GM21717 (cell line): ENCODE measurements at regions not wholly inside any gene's neighbourhood (a gene's known extent, or its start where the extent isn't known, plus 50 kb on each side); places are given as distances from the start of the nearest gene placed in this dataset.

Experiments used
- ATAC-seq: cut with Tn5 transposase; IDR thresholded peaks from one replicate; pipeline ENCODE4 v1.9.1; 2021; ENCODE audit warnings: mild to moderate bottlenecking, moderate library complexity; ENCODE audit not compliant: unreplicated experiment

DNA sequence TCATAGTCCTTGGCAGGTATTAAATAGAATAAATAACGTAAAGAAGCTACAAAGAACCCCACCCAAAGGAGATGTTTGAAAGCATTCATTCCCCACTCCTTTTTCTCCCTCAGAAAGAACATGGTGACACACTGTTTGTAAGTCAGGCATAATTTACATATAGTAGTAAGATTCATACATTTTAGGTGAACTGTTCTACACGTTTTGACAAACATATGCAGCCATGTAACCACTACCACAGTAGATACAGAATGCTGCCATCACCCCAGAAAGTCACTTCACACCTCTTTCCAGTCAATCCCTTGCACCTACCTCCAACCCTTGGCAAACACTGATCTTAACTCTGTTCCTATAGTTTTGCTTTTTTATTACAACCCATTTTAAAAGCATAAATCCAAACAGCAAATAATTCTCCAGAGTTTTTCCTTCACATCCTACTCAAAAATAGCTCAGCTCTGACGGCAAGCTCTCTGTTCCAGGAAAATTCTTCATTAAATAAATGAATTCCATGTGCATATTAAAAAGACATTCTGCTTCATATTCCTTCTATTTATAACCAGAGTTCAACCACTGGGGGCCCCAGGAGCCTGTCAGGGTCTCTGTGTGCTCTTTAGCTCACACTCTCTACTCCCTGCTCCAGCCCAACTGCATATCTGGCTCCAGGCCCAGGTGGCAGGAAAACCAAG is 258.8 kb downstream of the PLPP3 start:
- no peak for ATAC-seq

DNA sequence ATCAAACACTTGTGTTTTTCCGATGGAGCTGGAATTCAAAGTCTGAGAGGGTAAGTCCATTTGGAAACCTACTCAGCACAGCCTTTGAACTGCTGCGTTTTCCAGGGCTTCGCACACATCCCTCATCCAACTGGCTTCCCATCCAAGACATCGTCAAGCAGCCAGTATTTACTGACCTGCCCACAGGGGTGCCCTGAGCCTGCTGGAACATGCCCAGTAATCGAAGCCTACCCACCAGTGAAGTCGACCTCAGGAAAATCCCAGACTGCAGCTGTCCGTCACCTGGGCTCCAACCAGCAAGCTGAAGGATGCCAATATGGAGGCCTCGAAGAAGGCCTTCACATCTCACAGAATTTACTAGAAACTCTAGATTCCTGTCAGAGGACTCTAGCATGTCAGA is 261.6 kb downstream of the PLPP3 start:
- ATAC-seq, result no peak

DNA sequence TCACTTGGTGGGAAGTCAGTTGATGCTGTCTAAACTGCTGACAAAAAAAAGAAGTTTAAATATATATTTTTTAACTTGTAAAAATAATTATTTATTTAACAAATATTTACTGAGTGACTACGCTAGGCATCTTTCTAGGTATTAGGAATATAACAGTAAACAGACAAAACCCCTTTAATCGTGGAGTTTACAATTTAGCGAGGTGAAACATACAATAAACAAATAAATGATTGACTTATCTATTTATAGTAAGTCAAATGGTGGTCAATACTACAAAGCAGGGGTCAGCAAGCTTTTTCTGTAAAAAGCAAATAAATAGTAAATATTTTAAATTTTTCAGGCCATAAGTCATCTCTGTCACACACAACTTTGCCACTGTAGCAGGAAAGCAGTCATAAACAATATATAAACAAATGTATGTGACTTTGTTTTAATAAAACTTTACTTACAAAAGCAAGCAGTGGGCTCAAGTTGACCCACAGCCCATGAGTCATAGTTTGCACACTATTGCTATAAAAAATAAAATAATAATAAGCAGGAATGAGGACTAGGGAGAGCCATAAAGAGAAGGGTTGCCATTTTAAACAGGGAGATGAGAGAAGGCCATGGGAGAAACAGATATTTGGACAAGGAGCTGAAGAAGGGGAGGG is 263.9 kb downstream of the PLPP3 start:
- no peak for ATAC-seq

DNA sequence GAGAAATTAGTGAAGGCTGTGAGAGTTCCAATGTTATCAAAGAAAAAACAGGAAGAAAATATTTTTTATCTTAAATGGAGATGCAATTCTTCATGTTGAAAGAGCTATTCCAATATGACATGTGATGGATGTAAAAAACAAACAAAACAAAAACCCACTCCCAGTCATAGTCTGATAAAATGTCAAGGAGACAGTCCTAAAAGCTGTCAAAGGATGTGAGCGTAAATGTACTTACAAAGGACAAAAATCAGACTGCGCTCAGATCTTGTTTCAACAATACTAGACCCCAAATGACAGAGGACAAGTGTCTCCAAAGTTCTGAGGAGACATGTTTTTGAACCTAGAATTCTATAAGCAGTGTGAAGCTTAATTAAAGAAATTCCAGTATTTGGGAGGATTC is 265.8 kb downstream of the PLPP3 start:
- ATAC-seq, result no peak

GRCh38 chr1:56311766-56312165 is 267.6 kb downstream of the PLPP3 start:
- ATAC-seq, result no peak

DNA sequence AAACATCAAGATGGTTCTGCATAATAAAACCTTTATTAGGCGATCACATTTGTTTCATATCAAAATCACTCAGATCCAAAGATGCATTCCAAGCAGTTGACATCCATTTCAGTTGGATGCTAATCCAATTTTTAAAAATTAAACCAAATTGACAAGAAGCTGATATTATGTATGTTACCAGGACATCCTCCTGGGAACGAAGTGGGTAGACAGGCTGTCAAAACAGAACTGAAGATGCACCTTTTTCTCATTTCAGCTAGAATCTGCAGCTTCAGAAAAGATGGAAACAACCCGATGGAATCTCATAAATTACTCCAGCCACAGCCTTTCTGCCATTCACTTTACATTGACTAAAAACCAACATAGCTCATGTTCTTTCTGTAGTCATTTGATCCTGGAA is 268.4 kb downstream of the PLPP3 start:
- no peak for ATAC-seq

DNA sequence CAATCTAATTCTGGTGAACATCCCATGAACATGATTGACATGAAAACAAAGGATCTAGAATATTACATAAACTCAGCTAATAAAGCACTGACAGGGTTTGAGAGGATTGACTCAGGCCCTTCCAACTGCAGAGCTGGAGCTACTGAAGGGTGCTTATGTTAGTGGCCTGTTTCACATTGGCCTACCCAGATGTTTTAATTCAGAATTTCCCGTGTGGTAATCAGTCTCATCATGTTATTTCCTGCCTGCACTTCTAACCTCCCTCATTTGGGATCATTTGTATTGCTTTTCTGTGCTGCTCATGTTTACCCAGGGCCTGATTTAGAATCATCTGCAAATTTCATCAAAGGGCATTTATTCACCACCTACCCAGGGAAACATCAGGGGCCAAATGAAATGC is 270.3 kb downstream of the PLPP3 start:
- no peak for ATAC-seq

DNA sequence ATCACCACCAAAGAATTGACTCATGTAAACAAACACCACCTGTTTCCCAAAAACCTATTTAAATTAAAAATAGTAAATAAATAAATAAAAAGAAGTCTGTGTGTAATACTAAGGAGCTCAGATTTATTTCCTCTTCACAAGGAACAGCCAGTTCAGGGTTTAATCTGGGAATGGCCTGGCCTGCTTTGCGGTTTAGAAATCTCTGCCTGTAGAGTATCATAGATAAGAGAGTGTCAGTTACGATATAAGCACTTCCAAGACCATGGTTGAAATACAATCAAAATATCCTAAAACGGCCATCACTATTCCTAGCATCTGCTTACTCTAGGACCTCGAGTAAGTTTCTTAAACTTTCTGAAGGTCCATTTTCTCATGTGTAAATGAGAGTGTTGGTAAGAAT is 274.4 kb downstream of the PLPP3 start:
- ATAC-seq, result no peak

DNA sequence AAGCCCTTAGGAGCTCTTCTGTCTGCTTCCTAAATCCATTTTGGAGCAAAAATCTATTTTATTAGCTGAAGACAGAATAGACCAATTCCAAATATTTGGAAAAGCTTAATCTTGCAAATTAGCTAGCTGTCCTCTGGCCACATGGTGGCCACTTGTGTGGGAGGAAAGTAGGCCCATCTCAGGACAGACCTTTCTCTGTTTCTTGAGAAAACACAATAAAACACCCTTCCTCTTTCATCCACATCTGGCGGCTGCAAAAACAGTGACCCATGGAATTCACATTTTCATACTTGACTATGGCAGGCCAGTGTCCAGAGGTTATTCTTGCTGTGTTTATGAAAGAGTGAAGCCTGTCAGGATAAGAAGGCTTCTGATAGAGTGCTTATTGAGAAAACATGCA is 275.6 kb downstream of the PLPP3 start:
- no peak for ATAC-seq

- ATAC-seq, result no peak
Observed at GRCh38 chr1:56302878-56303277, 276.5 kb downstream of the PLPP3 start.

GRCh38 chr1:56301791-56302190 is 277.6 kb downstream of the PLPP3 start:
- no peak for ATAC-seq

DNA sequence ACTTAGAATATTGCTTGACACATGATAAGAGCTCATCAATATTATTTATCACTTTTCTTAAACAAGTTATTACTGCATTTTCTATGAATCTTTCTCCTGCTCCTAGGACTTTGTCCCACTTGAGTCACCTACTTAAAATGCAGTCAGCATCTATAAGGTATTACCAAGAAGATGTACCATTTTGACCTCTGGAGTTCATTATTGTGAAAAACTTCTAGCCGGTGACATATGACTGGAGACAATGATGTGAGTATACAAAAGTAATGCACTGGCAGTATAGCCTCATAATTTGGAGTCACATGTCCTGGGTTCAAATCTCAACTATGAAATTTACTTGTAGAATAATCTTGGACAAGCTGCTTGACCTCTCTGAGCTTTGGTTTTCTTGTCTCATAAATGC is 278.5 kb downstream of the PLPP3 start:
- no peak for ATAC-seq

DNA sequence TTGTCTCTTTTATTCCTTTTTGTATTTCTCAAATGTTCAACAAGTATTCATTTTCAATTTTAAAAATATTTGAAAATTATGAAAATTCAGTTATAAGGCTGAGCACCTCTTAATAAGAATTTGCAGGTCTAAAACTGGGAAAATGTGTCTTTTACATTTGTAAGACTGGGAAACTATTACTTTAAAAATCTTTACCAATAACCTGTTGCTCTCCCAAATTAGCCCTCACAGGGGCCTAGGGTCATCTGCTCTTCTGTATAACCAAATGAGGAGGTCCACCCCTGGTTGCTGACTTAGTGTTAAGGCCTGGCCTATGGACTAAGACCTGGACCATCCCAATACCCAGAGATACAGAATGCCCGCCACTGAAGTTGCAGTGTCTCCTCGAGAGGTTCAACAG is 280.5 kb downstream of the PLPP3 start:
- ATAC-seq, result no peak

DNA sequence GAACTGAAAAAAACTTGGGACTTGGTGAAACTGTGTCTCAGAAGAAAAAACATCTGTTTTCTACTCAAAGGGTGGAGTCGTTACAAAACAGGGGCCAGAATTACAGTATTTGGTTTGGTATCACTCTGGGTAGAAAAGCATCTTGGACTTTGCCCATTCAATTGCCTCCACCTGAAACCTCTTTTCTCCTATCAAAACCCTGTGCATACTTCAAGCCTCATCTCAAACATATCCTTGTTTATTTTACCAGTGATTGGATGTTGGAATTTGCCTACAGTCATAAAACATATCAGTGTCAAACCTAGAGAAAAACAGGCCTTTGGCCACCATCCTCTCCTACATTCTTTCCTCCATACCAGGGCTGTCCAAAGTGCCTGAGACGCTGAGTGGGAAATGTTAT is 281.5 kb downstream of the PLPP3 start:
- no peak for ATAC-seq

DNA sequence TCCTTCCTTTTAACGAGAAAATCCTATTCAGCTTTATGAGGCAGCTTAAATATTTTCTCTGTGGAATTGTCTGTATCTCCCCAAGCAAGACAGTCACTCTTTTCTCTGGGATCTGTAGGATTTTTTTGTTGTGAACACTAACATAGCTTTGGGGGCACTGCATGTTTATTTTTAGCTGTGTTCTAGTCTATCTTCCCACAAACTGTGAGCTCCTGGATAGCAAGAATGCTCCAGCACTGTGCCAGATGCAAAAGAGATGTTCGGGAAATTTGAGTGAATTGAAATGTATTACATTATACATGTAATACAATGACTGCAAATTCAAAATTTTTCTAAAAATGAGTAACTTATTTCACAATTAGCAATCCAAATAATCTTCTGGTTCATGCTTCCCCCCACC is 282.2 kb downstream of the PLPP3 start:
- no peak for ATAC-seq

DNA sequence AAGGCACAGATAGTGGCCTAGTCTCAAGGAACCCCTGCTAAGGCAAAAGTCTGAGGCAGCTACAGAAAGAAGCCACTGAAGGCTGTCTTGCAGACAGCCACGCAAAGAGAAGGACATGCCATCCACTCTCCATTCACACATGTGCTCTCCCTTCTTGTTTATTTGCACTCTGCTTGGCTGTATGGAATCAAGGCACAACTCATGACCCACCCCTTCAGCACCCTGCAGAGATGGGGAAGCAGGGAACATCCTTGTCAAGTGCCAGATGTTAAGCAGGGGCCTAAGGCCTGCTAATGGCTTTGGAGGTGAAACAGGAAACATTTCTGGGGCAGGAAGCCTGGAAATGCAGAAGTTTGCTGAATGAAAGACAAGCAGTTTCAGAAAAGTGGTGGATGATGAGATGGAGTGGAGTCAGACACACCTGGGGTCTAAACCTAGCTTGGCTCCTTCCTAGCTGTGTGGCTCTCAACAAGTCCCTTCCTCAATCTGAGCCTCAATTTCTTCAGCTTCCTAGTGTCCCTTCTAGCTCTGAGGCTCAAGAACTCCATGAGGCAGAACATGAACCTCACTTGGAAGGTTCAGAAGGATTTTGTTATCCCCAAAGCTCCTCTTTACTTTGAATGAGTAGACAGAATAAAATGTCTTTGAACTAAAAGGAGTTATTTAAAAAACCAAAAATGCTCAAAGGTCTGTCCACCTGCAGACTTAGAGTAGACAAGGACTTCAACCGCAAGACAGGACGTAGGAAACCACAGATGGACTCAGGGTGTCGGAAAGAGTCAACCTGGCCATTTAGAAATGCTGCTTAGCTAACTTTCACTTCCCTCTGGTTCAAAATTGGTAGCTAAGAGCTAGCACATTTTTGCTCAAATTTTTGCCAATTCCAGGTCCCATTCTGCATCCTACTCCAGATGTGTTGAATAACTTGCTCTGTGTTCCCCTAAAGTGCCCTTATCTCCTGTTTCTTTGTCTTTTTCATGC is 283.1 kb downstream of the PLPP3 start:
- ATAC-seq, result no peak

DNA sequence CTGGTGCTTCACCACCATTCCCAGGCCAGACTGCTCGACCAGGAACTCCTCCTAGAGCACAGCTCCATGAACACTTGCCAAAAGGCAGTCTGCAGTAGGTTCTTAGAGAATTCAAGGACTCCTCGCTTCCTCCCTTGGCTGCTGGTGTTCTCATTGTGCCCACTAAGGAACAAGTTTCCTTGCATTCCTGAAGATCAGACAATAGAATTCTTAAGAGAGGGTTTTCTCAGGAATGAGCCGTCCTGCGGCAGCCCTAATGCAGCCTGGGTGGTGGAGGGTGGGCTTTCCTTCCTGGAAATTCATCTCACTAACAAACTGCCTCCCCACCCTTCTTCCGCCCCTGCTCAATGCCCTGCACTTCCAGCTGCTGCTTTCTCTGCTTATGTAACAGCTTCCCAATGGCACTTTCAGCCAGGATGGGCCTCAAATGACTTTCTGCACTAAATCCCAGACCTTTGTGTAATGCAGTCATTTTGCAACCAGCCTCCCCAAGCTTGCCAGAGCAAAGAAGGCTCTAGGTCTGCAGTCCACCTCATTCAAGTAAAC is 287.9 kb downstream of the PLPP3 start:
- ATAC-seq, result no peak

DNA sequence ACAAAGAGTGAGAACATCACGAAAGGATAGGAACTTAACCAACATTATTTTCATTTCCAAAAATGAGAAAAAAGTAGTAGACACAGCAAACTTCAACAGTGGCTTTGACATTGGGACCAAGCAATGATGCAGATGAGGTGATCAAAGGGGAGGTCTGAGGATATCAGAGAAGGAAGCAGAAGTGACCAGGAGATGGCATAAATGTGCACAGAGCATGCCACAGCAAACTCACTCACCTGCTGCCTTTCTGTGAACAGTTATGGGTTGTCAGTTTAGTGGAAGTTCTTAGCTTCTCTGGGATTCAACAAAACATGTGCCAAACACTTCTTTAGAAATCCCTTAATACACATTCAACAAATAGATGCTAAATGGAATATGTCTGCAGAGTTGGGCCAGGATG is 290.1 kb downstream of the PLPP3 start:
- ATAC-seq, result no peak

DNA sequence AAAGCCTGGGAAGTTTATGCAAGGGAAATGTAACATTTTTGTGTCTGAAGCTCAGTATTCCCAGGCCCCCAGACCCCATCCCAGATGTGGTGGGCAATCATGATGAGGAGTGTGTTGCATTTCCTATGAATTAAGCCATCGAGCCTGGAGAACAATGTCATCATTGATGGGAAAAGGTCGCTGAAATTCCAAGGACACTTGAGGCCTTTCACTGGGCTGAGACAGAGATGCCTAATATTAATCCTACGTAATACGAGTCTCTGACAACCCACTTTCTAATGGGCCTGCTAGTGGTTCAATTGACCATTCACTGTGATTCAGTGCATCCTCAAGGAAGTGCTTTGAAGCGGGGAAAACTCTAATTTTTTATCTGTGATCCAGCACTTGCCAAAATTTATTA is 291.6 kb downstream of the PLPP3 start:
- ATAC-seq, result no peak

DNA sequence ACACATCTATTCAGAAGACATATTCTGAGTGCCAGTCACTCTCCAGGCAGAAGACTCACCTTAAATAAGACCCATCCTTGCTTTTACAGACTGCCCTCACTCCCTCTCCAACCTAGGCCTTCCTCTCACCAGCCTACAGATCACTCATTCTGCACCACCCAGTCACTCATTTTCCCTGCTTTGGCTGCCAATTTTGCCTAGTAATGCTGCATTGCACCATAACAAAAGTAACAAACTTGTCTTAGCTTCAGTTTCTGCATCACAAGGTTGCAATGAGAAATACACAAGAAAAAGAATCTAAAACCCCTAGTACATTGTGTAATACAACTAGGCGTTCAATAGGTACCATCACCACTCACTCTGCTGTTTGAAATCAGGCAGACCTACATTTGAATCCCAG is 292.4 kb downstream of the PLPP3 start:
- ATAC-seq, result no peak

DNA sequence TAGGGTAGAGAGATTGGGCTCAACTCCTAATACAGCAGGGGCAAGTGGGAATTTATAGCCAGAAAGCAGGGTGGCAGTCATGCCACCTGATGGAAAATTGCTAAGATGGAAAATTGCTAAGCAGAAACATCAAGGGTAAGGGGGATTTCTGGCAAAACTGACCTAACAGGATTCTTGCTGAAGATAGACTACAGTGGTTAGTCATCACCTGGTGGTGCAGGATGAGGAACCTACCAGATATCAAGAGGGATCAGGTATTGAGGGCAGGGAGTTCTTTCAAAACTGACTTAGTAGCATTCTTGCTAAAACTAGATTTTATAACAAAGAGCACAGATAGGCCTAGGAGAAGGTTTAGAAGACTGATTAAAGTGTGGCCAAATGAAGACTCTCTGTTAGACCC is 292.9 kb downstream of the PLPP3 start:
- no peak for ATAC-seq
